Esophagus (tissue), 2 donors: ENCODE measurements at regions not wholly inside any gene's neighbourhood (a gene's known extent, or its start where the extent isn't known, plus 50 kb on each side); places are given as distances from the start of the nearest gene placed in this dataset.

ENCODE experiments used
- H3K27ac ChIP-seq, 2 donors: one replicate each; pipeline ENCODE4 v1.5.1; 2013; ENCODE audit warnings: low read depth in 2 of 2, mild to moderate bottlenecking in 2 of 2, inconsistent platforms in 1 of 2, low read length in 1 of 2, moderate library complexity in 1 of 2
- H3K27me3 ChIP-seq, 2 donors: one replicate each; pipeline ENCODE4 v1.6.1; 2013; ENCODE audit warnings: low read length in 2 of 2, control low read depth in 1 of 2, mild to moderate bottlenecking in 1 of 2; ENCODE audit not compliant: insufficient read depth in 2 of 2, control insufficient read depth in 1 of 2
- H3K36me3 ChIP-seq, 2 donors: one replicate each; pipeline ENCODE4 v1.6.1; 2013; ENCODE audit warnings: low read length in 1 of 2; ENCODE audit not compliant: control insufficient read depth in 2 of 2, insufficient read depth in 2 of 2
- H3K4me1 ChIP-seq, 2 donors: one replicate each; pipeline ENCODE4 v1.6.1; 2013; ENCODE audit warnings: low read length in 1 of 2; ENCODE audit not compliant: control insufficient read depth in 2 of 2, insufficient read depth in 2 of 2
- H3K4me3 ChIP-seq, 2 donors: one replicate each; pipeline ENCODE4 v1.5.1; 2013; ENCODE audit warnings: low read length in 2 of 2, mild to moderate bottlenecking in 2 of 2, low read depth in 1 of 2, moderate library complexity in 1 of 2
- H3K9me3 ChIP-seq, 2 donors: one replicate each; pipeline ENCODE4 v1.6.1; 2013; ENCODE audit warnings: mild to moderate bottlenecking in 2 of 2, low read depth in 1 of 2, low read length in 1 of 2, moderate library complexity in 1 of 2; ENCODE audit not compliant: control insufficient read depth in 2 of 2, insufficient read depth in 1 of 2
- WGBS, 2 donors: extraction: QIAGEN DNeasy Blood & Tissue Kit; methylation state at CpG; one replicate each; pipeline ENCODE4 v1.1.7; 2013; 5-methylcytosine and 5-hydroxymethylcytosine counted together
- donor health status: healthy with polysubstance abuse.
- donor health status: Bipolar disorder and iron deficiency.

DNA sequence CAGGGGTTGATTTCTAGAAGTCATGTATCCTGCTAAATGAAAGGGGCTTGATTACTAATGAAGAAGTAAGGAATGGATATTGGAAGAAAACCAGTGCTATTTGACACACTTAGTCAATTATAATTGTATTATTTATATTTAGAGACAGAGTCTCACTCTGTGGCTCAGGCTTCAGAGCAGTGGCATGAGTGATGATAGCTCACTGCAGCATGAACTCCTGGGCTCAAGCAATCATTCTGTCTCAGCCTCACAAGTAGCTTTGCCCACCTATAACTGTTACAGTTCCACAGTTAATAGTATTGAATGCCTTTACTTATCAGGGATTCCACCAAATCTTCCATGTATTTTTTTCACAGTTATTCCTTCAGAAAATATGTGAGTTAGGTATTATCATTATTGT is 432.0 kb upstream of the TGFBR2 start:
- Histone ChIP-seq H3K4me1 (no peaks in the 10 kb centered on the region), H3K36me3 (no peaks in the 10 kb centered on the region), H3K4me3 (no peak overlapping the region), H3K9me3 (no peaks in the 10 kb centered on the region), H3K27me3 (no peaks in the 10 kb centered on the region), H3K27ac (no peak overlapping the region)

DNA sequence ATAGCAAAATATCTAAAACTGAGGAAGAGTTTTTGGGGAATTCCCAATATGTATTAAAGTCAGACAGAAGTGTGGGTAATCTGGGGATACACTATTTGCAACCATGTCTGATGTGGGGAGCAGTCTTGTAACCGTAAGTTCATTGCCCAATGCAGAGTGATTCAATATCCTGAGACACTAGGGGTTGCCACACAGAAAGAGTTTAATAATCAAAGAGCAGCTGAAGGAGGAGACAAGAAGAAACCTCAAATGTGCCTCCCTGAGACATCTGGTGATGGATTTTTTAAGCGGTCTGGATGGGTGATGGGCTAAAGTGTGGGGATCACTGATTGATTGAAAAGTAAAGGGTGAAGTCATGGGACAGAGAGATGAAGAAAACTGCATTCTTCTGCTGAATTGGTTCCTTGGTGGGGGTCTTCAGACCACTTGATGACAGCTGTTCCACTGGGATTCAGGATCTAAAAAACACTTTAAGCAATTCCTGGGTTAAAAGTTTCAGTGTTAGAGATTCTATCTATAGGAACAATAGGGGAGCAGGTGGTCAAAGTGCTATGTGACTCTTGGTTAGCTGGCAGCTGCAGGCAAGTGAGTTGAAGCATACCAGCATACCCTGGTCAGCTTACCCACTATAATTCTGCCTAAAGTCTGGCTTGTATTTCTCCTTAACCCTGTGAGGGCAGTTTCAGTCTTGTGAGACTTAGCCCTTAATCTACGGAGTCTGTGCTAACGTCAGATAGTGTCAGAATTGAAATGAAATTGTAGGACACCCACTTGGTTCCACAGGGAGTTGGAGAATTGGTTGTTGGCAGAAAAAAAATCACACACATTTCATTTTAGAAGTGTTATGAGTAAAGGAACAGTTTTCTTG is 425.9 kb upstream of the TGFBR2 start:
- Histone ChIP-seq H3K27ac (no peak overlapping the region), H3K9me3 (no peaks in the 10 kb centered on the region), H3K27me3 (no peaks in the 10 kb centered on the region), H3K4me3 (no peak overlapping the region), H3K4me1 (no peaks in the 10 kb centered on the region), H3K36me3 (no peaks in the 10 kb centered on the region)
- WGBS, 2 donors = 80 to 82% methylated on average over 4 of the region's 4 CpGs

DNA sequence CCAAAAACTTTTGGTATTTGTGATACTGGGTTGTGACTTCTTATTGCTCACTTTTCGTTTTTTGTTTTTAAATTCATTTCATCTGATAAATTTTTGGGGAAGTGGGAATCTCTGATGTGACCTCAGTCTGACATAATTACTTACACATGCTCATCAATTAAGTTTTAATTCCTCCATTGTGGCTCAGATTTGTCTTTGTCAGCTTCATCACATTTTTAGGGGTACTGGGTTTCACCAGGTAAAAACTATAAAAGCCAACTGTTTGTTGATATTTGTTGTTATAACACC is 425.3 kb upstream of the TGFBR2 start:
- no peaks in the 10 kb centered on the region for H3K36me3 ChIP-seq
- H3K27ac ChIP-seq = no peak overlapping the region
- H3K4me1 ChIP-seq = no peaks in the 10 kb centered on the region
- peaks cover 0 to under 1% of the 10 kb centered on the region in 2 donors for H3K27me3 ChIP-seq
- H3K4me3 ChIP-seq = no peak overlapping the region
- WGBS, 2 donors = 65 to 79% methylated on average over 1 of the region's 1 CpG
- H3K9me3 ChIP-seq = no peaks in the 10 kb centered on the region

DNA sequence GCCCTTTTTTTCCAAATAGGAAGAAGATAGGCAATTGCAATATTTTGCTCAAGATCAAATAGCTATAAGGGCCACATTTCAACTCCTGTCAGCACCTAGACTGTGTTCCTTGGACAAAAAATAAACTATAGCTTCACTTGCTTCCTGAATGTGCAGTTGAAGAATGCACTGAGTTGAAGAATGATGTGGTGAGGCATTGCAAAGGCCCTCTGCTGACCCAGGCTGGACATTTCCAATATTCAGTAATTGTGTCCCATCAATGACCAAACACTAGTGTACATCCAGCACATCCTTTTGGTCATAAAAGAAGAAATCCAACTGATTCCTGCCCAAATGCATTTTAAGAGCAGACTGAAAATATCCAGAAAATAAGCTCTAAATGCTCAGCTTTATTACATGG is 424.8 kb upstream of the TGFBR2 start:
- Histone ChIP-seq H3K36me3 (no peaks in the 10 kb centered on the region), H3K4me1 (no peaks in the 10 kb centered on the region), H3K4me3 (no peak overlapping the region), H3K27ac (no peak overlapping the region), H3K27me3 (peaks cover 0 to 3% of the 10 kb centered on the region in 2 donors), H3K9me3 (no peaks in the 10 kb centered on the region)

DNA sequence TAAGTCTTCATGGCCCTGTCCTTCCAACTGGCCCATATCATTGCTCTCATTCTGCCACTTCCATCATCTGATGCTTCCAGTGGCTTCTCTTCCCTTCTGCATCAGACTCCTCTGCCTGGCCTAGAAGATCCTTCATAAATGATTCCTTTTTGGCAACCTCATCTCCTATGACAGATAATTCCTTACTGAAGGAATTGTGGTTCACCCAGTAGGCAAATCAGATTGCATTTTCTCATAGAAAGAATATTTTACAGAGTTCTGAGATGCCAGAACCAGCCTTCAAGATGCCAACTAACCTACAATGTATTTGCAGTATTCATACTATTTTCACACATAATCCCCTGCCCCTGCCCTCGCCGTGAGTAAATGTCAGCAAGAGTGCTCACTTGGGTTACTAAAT is 423.0 kb upstream of the TGFBR2 start:
- Histone ChIP-seq H3K4me1 (no peaks in the 10 kb centered on the region), H3K36me3 (no peaks in the 10 kb centered on the region), H3K9me3 (no peaks in the 10 kb centered on the region), H3K4me3 (no peak overlapping the region), H3K27me3 (peaks cover 0 to 3% of the 10 kb centered on the region in 2 donors), H3K27ac (no peak overlapping the region)
- 88 to 92% methylated on average over 2 of the region's 2 CpGs for WGBS, 2 donors

DNA sequence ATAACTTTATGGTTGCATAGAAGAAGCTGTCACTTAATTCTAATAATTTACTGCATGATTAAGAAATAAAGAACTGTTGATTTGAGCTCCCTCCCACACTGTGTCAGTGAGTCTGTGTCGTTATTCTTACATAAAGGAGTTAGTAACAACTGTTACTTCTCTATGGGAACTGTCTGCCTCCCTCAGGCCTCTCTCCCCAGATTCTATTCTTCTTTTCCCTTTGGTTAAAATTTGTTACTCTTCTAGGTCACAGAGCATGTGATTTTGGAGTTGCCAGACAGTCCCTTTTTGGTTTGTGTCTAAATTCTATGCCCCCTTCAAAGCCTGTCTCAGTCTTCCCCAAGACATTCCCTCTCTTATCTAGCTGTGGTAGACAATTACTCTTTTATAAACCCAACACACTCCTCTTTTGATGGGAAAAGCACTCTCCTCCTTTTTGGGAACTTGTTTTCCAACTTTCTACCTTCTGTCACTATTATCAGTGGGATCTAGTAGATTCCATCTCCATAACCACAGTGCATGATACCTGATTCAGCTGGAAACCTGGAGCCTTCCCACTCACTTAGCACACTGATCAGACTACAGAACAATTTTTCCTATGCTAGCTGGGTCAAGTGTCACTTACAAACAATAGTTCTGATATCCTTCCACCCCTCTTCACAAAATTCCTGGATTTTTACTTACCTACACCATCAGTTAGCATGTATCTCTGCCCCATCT is 422.1 kb upstream of the TGFBR2 start:
- Histone ChIP-seq H3K36me3 (no peaks in the 10 kb centered on the region), H3K27ac (no peak overlapping the region), H3K9me3 (no peaks in the 10 kb centered on the region), H3K4me3 (no peak overlapping the region), H3K4me1 (no peaks in the 10 kb centered on the region), H3K27me3 (peaks cover 0 to 3% of the 10 kb centered on the region in 2 donors)
- WGBS, 2 donors = 55 to 82% methylated on average over 1 of the region's 1 CpG

DNA sequence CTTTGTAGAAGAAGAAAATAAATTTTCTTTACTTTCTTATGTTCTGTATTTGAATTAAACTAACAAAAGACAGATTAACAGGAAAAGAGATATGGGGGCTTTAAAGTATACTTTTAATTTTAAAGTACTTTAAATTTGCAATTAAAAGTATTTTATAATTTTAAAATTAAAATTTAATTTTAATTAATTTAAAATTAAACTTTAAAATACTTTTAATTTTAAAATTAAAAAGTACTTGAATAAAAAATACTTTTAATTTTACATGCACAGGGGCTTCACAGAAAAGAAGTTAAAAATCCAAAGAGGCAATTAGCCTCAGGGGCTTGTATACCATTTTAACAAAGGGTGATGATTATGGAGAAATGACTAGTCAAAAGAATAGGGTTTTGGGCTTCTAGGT is 420.5 kb upstream of the TGFBR2 start:
- H3K4me3 ChIP-seq = no peak overlapping the region
- H3K9me3 ChIP-seq = no peaks in the 10 kb centered on the region
- H3K4me1 ChIP-seq = no peaks in the 10 kb centered on the region
- no peak overlapping the region for H3K27ac ChIP-seq
- H3K27me3 ChIP-seq = peaks cover 0 to 3% of the 10 kb centered on the region in 2 donors
- no peaks in the 10 kb centered on the region for H3K36me3 ChIP-seq

DNA sequence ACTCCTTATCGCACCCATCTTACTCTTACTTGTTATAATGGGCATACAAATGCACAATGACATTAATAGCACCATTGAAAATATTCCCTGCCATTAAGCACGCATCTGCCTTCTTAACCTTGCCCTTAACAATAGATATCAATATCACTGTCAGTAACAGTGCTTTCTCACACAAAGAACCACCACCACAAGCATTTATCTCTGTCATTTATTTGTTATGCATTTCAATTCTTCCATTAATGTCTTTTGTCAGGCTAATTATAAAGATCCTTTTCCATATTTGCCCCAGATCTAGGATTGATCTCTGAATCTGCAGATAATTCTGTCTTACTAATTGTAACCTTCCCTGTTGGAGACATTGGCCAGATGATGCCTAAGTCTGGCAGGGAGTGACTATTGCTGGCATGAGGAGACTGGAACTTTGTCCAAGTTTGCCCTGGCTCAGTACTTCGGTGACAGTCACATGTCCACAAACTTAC is 419.6 kb upstream of the TGFBR2 start:
- no peaks in the 10 kb centered on the region for H3K9me3 ChIP-seq
- peaks cover 0 to 3% of the 10 kb centered on the region in 2 donors for H3K27me3 ChIP-seq
- H3K4me1 ChIP-seq = no peaks in the 10 kb centered on the region
- no peak overlapping the region for H3K27ac ChIP-seq
- WGBS, 2 donors = 74 to 77% methylated on average over 3 of the region's 3 CpGs
- H3K36me3 ChIP-seq = no peaks in the 10 kb centered on the region
- H3K4me3 ChIP-seq = no peak overlapping the region

DNA sequence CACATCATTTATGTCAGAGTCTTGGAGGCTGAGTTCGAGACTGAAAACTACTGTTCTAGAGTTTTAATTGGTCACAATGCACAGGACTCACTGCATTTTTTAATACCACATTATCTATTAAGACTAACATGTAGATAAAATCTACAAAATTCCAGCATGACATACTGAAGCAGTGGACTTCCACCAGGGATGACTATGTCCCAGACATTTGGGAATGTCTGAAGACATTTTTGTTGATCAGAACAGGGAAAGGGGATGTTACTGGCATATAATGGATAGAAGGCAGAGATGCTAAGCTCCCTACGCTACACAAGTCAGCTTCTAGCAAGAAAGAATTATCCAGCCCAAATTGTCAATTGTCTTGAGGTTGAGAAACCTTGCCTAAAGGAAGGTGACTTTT is 419.0 kb upstream of the TGFBR2 start:
- WGBS, 2 donors = 92 to 97% methylated on average over 2 of the region's 2 CpGs
- H3K27me3 ChIP-seq = peaks cover 0 to 3% of the 10 kb centered on the region in 2 donors
- H3K27ac ChIP-seq = no peak overlapping the region
- H3K4me3 ChIP-seq = no peak overlapping the region
- no peaks in the 10 kb centered on the region for H3K9me3 ChIP-seq
- H3K36me3 ChIP-seq = no peaks in the 10 kb centered on the region
- no peaks in the 10 kb centered on the region for H3K4me1 ChIP-seq

DNA sequence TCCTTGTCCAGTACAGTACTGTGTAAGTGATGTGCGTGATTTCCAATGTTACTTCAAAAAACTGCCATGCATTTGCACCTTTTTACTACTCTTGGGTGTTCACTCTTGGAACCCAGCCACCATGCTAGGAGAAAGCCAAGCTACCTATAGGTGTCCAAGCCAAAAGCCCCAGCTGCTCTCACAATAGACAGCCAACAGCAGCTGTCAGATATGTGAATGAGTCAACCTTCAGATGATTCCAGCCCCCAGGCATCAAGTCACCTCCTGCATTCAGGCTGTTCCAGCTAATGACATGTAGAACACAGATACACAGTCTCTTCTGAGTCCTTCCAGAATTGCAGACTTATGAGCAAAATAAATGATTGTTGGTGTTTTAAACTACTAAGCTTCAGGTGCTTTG is 417.7 kb upstream of the TGFBR2 start:
- H3K27ac ChIP-seq = no peak overlapping the region
- H3K9me3 ChIP-seq = no peaks in the 10 kb centered on the region
- H3K4me1 ChIP-seq = no peaks in the 10 kb centered on the region
- no peak overlapping the region for H3K4me3 ChIP-seq
- WGBS, 2 donors = 44 to 52% methylated on average over 1 of the region's 1 CpG
- H3K27me3 ChIP-seq = peaks cover 0 to 3% of the 10 kb centered on the region in 2 donors
- H3K36me3 ChIP-seq = no peaks in the 10 kb centered on the region
